Testis (tissue), 2 donors: ENCODE measurements at regions not wholly inside any gene's neighbourhood (a gene's known extent, or its start where the extent isn't known, plus 50 kb on each side); places are given as distances from the start of the nearest gene placed in this dataset.

Source experiments
- POLR2A ChIP-seq: fragments of 450-650 bp; IDR thresholded peaks from one replicate; pipeline ENCODE4 v1.6.1; 2017; ENCODE audit warnings: antibody characterized with exemption, mild to moderate bottlenecking, moderate library complexity
- TF ChIP-seq, protein P1 (sequence below), 3 experiments: fragments of 450-650 bp in 2 of 3; fragments of 200-600 bp in 1 of 3; sonication (generic) in 1 of 3; IDR thresholded peaks; one replicate each; pipeline ENCODE4 v1.5.1; 2016 to 2019; ENCODE audit warnings: antibody characterized with exemption in 3 of 3, mild to moderate bottlenecking in 2 of 3, moderate library complexity in 1 of 3

DNA sequence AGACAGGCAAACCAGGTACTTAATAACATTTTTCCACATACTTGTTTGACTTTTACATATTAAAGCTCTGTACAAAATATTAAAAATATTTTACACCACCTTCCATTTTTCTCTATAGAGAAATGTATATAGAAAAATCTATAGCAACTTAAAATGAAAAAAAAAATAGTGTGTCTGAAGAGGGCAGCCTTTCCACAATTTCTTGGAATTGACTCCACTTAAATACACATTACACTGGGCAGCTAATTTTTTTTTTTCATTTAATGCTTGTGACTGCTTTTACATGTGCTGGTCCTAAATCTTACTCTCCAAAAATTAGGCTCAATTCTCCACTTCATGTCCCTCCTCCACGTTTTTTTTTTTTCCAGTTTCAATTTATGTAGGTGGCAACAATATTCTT, 427.0 kb upstream of the RBMS3 start:
- TF ChIP-seq, protein P1, sequence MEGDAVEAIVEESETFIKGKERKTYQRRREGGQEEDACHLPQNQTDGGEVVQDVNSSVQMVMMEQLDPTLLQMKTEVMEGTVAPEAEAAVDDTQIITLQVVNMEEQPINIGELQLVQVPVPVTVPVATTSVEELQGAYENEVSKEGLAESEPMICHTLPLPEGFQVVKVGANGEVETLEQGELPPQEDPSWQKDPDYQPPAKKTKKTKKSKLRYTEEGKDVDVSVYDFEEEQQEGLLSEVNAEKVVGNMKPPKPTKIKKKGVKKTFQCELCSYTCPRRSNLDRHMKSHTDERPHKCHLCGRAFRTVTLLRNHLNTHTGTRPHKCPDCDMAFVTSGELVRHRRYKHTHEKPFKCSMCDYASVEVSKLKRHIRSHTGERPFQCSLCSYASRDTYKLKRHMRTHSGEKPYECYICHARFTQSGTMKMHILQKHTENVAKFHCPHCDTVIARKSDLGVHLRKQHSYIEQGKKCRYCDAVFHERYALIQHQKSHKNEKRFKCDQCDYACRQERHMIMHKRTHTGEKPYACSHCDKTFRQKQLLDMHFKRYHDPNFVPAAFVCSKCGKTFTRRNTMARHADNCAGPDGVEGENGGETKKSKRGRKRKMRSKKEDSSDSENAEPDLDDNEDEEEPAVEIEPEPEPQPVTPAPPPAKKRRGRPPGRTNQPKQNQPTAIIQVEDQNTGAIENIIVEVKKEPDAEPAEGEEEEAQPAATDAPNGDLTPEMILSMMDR (IDR thresholded peaks at IDR 0.05), result no peak
- TF ChIP-seq POLR2A, result no peak
